Astrocyte of the hippocampus (primary cell): ENCODE measurements at regions not wholly inside any gene's neighbourhood (a gene's known extent, or its start where the extent isn't known, plus 50 kb on each side); places are given as distances from the start of the nearest gene placed in this dataset.

Experiments used
- DNase-seq: peaks from one replicate; pipeline ENCODE4 v3.0.0; 2011; ENCODE audit warnings: low read depth, low spot score

DNA sequence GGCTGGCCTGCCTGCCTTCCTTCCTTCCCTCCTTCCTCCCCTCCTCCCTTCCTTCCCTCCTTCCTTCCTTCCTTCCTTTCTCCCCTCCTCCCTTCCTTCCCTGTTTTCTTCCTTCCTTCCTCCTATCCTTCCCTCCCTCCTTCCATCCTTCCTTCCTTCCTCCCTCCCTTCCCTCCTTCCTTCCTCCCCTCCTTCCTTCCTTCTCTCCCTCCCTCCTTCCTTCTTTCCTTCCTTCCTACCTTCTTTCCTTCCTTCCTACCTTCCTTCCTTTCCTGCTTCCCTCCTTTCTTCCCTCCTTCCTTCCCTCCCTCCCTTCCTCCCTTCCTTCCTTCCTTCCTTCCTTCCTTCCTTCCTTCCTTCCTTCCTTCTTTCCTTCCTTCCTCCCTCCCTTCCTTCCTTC is 70.1 kb upstream of the PTGFR start:
- DNase-seq, result no peak

DNA sequence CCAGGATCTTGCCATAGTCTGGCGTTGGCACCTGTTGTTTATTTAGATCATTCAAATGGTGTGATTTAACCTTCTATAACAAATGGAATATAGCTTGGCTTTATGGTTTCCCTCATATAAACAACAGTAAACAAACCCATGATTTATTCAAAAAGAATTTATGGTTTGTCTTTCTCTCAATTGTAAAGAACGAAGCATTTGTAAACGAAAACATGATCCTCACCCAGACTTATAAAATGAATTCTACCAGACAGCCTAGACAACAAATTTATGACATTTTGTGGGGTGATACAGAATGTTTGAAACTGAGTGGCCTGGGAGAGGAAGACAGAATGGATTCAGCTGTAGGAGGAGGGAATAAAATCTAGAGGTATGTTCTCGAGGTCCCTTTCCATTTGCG is 66.1 kb upstream of the PTGFR start:
- no peak for DNase-seq

DNA sequence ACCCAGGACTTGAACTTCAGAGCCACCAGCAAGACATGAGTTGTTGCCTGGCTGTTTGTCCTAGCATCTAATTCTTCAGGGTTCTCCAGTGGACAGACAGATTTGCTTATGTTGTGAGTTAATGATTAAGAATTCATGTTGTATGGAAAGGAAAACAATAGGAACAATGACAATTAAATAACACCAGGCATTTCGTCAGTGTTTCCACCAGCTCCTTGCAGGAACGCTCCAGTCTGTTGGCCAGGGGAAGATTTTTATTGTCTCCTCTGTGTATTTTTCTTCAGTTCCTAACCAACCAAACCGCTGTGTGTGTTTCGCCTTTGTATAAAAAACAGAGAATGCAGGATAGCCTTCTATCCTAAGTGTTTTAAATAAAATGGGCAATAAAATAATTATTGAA is 64.4 kb upstream of the PTGFR start:
- no peak for DNase-seq

DNA sequence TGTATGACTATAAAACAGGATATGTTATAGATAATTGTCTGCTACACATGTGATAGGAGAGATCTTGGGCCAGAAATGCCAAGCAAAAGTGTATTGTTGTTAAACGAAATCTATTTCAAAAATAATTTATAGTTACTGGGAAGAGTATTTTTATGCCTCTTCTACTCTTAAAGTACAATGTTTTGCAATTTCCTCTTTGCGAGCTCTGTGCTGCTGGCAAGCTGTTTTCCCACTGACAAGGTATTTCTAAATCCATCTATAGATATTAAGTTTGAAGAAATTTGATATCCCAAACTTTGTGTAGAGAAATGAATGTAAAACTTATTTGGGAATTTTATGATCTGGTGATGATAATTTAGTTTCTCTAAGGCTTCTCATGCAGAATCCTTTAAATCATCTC is 63.3 kb upstream of the PTGFR start:
- DNase-seq, result no peak

DNA sequence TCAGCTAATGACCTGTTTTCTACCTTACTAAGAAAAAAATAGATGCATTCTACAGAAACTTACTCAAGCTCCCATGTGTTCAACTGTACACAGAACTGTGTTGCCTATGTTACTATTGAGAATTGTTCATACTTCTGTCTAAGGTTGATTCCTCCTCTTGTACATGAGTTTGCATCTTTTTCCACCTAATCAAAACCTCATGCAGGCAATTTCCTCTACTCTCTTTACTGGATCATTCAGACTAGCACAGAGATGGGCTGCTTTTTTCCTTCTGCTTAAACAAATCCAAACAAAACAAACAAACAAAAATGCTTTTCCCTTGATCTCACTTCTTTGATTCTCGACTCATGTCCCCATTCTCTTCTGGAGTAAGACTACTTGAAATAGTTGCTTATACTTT is 58.8 kb upstream of the PTGFR start:
- DNase-seq, result no peak

DNA sequence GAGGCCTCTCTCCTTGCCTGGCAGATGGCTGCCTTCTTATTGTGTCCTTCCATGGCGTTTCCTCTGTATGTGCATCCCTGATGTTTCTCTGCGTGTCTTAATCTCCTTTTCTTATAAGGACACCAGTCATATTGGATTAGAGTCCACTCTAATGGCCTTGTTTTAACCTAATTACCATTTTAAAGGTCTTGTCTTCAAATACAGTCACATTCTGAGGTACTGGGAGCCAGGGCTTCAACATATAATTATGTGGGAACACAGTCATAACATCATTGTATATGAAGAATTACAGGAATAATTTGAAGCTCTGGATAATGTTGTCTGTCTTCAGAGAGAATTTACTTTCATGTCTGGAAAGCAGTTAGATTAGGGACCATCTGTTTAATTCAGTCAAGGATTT is 56.4 kb upstream of the PTGFR start:
- DNase-seq, result no peak

DNA sequence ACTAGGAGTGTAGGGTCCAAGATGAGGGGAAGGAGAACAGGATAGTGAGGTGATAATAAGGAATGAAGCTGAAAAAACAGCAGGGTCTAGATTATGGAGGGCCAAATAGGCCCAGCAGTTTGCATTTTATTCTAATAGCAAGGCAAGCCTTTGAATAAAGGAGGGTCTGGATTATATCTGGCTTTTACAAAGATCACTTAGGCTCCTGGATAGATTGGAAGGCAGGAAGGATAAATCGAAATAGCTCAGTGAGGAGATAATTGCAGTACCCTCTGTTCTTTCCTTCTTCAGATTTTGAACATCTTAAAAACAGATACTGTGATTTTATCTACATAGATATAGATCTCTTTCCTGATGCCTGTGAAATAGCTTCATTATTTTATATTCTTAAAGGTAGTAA is 53.8 kb upstream of the PTGFR start:
- no peak for DNase-seq

DNA sequence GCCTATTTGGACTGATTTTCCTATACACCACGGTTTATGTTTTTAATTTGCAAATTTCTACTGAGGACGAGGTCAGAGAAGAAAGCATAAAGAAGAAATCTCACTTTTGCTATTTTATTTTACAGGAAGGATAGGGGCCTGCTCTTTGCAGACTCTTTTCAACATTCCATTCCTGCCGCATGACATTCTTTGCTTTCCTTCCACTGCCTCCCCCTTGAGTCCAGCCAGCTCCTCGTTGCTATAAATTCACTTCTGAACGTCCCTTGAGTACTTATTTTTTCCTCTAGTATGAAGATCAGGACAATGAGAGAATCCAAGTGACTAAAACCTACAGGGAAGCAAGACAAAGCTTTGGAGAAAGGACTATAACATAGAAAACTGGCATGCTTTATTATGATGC is 53.4 kb upstream of the PTGFR start:
- no peak for DNase-seq

DNA sequence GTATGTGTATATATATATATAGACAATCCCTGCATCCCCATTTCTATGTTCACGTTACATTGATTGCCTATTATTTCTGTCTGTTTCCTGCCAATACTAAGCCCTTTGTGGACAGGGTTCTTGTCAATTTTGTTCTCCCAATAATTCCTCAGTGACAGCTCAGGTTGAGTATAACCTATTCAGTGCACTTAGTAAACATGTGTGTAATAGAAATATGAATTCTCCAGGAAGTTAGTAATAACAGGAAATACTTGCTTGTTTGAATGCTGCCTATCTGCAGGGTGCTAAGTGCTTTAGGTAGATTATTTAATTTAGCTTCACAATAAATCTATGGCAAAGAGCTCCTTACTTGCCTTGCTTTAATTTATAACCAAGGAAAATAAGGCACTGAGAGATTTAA is 52.8 kb upstream of the PTGFR start:
- DNase-seq, result no peak

DNA sequence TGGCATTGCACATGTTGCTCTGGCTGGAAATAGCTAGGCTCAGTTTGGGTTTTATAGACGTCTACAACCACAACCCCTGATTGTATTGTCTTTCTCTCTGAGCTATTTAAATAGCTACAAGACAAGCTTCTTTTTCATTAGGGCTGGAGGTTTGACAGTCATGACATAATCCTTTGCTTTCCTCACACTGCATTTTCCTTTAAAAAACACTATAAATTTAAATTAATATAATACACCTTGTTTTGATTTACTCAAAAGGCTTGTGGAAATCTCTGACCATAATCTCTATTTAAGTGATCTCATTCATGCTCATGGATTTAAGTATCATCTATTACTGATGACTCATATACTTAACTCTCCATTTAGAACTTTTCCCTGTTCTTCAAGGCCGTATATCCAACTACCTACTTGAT is 50.4 kb upstream of the PTGFR start:
- DNase-seq, result no peak
